Neural crest cell (in vitro differentiated cells): ENCODE measurements at regions not wholly inside any gene's neighbourhood (a gene's known extent, or its start where the extent isn't known, plus 50 kb on each side); places are given as distances from the start of the nearest gene placed in this dataset.

Experiments
- DNase-seq: peaks from one replicate; pipeline ENCODE4 v3.0.0; 2021; ENCODE audit warnings: low read depth, mixed read lengths, low spot score
- H3K27ac Mint-ChIP-seq: one replicate; pipeline ENCODE4 v1.8.0; 2021; ENCODE audit warnings: mild to moderate bottlenecking, mixed read lengths; ENCODE audit not compliant: unreplicated experiment
- H3K27me3 Mint-ChIP-seq: 2 replicates; pipeline ENCODE4 v1.8.0; 2021; ENCODE audit warnings: low read depth, mild to moderate bottlenecking, mixed read lengths
- H3K36me3 Mint-ChIP-seq: 2 replicates; pipeline ENCODE4 v1.8.0; 2021; ENCODE audit warnings: low read depth, mild to moderate bottlenecking, mixed read lengths
- H3K4me1 Mint-ChIP-seq: 2 replicates; pipeline ENCODE4 v1.8.0; 2021; ENCODE audit warnings: mixed read lengths
- H3K4me3 Mint-ChIP-seq: one replicate; pipeline ENCODE4 v1.8.0; 2021; ENCODE audit warnings: mild to moderate bottlenecking, mixed read lengths
- H3K9me3 Mint-ChIP-seq: 2 replicates; pipeline ENCODE4 v1.8.0; 2021; ENCODE audit warnings: mixed read lengths
- TF ChIP-seq, protein P1 (sequence below): fragments of 200-600 bp; sonication (generic); conservative IDR thresholded peaks from 2 replicates; pipeline ENCODE4 v1.5.0; 2021; ENCODE audit warnings: antibody characterized with exemption, mild to moderate bottlenecking

DNA sequence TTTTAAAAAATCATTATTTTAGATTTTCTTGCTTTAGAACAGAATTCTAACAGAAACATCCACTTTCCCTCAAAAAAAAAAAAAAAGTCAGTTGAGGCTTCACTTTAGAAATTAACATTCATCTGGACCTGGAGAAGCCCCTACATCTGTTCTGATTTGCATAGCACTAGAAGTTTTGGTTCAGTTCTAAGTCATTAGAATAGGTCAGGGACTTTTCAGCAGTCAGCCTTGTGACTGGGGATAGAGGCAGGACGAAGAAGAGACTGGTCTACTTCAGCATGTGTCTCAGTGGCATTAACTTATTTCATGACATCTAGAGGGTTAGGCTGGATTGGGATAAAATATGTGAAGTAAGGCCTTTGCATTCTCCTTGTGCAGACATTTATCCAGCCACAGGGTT, 215.8 kb upstream of the DAB2 start:
- Mint-ChIP-seq H3K27ac (no peak overlapping the region), H3K4me1 (no peaks in the 10 kb centered on the region), H3K27me3 (no peaks in the 10 kb centered on the region), H3K36me3 (no peaks in the 10 kb centered on the region), H3K4me3 (no peak overlapping the region), H3K9me3 (peaks cover 4% of the 10 kb centered on the region)
- TF ChIP-seq, protein P1, sequence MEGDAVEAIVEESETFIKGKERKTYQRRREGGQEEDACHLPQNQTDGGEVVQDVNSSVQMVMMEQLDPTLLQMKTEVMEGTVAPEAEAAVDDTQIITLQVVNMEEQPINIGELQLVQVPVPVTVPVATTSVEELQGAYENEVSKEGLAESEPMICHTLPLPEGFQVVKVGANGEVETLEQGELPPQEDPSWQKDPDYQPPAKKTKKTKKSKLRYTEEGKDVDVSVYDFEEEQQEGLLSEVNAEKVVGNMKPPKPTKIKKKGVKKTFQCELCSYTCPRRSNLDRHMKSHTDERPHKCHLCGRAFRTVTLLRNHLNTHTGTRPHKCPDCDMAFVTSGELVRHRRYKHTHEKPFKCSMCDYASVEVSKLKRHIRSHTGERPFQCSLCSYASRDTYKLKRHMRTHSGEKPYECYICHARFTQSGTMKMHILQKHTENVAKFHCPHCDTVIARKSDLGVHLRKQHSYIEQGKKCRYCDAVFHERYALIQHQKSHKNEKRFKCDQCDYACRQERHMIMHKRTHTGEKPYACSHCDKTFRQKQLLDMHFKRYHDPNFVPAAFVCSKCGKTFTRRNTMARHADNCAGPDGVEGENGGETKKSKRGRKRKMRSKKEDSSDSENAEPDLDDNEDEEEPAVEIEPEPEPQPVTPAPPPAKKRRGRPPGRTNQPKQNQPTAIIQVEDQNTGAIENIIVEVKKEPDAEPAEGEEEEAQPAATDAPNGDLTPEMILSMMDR: no peak
- no peak for DNase-seq

DNA sequence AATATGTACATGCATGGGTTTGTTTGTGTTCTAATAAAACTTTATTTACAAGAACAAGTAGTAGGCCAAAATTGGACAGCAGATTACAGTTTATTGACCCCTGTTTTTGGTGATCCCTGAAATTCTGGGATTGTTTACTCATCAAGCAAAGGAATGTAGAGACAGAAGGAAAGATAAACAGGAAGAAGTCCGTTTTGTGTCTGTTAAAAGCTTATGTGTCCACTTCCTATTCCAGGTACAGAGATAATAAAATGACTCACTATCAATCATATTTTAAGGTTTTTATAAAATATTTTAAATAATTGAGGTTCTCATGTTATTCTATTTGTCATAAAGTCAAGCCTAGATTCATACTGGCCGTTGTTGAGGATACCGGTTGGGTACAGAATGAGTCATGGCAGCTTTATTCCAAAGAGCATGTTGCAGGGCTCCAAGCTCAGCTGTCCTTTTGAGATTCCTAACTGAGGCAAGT, 214.9 kb upstream of the DAB2 start:
- DNase-seq: no peak
- Mint-ChIP-seq H3K4me1 (no peaks in the 10 kb centered on the region), H3K4me3 (no peak overlapping the region), H3K9me3 (peaks cover 4% of the 10 kb centered on the region), H3K36me3 (no peaks in the 10 kb centered on the region), H3K27me3 (no peaks in the 10 kb centered on the region), H3K27ac (no peak overlapping the region)
- TF ChIP-seq, protein P1: no peak

DNA sequence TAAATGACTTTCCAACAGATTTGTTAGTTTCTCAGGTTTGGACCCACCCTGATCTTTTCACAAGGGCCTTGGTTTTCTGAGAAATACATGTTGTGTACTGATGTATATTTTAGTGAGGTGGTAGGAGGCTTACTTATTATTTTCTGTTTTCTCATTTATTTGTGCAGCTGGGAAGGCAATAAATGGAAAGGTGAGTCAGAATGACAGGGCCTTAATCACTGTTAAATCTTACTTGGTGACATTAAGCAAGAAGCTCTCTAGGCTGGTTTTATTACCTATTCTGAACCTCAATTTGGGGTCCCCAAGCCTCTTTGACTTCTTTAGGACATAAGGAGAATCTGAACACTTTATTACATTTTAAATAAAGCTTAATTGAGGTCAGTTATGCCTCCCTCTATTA, 214.0 kb upstream of the DAB2 start:
- Mint-ChIP-seq H3K27me3 (no peaks in the 10 kb centered on the region), H3K4me3 (no peak overlapping the region), H3K4me1 (no peaks in the 10 kb centered on the region), H3K36me3 (no peaks in the 10 kb centered on the region), H3K9me3 (no peaks in the 10 kb centered on the region), H3K27ac (peak overlapping the region; percentile 20)
- DNase-seq: no peak
- TF ChIP-seq, protein P1: no peak

DNA sequence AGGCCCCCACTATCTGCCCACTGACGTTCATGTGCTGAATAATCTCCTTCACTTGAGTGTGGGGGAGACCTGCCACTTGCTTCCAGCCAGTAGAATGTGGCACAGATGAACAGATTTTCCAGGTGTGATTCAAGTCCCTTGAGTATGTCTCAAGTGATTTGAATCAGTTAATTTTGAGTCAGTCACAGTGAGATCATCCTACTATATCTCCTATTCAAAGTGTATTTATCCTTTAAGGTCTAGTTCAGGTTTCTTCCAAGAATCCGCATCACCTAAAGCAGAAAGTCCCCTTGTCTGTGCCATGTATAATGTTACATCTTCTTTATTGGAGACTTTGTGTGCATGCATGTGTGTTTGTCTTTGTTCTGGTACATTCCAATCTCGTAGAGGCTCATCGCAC, 208.3 kb upstream of the DAB2 start:
- Mint-ChIP-seq H3K36me3 (no peaks in the 10 kb centered on the region), H3K27ac (no peak overlapping the region), H3K4me3 (no peak overlapping the region), H3K9me3 (no peaks in the 10 kb centered on the region), H3K4me1 (no peaks in the 10 kb centered on the region), H3K27me3 (no peaks in the 10 kb centered on the region)
- DNase-seq: no peak
- TF ChIP-seq, protein P1: no peak

GRCh38 chr5:39631958-39632357, 207.2 kb upstream of the DAB2 start:
- H3K27ac Mint-ChIP-seq: no peak overlapping the region
- H3K36me3 Mint-ChIP-seq: no peaks in the 10 kb centered on the region
- H3K4me3 Mint-ChIP-seq: no peak overlapping the region
- H3K27me3 Mint-ChIP-seq: no peaks in the 10 kb centered on the region
- DNase-seq: no peak
- H3K9me3 Mint-ChIP-seq: no peaks in the 10 kb centered on the region
- H3K4me1 Mint-ChIP-seq: no peaks in the 10 kb centered on the region
- TF ChIP-seq, protein P1: no peak

DNA sequence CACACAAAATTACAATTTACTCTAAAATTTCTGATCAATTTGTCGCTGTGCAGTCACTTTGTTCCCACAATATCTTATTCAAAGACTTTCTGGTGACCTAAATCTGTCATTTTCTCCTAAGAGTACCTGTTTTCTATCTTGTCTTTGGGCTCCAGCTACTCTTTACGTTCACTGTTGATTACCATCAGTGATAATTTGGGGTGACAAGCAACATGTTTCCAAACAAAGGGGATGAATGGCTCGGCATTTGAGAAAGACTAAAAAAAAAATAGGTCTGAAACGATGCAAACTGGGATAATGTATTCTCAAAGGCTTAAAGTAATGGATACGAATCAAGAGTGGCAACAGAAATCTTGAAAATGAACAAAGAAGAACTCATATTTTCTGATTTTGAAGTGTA, 205.2 kb upstream of the DAB2 start:
- H3K27me3 Mint-ChIP-seq: no peaks in the 10 kb centered on the region
- TF ChIP-seq, protein P1: no peak
- no peak overlapping the region for H3K27ac Mint-ChIP-seq
- no peak overlapping the region for H3K4me3 Mint-ChIP-seq
- no peaks in the 10 kb centered on the region for H3K9me3 Mint-ChIP-seq
- no peak for DNase-seq
- H3K4me1 Mint-ChIP-seq: no peaks in the 10 kb centered on the region
- H3K36me3 Mint-ChIP-seq: no peaks in the 10 kb centered on the region
